ENCODE measurements at regions not wholly inside any gene's neighbourhood (a gene's known extent, or its start where the extent isn't known, plus 50 kb on each side); places are given as distances from the start of the nearest gene placed in this dataset.

DNA sequence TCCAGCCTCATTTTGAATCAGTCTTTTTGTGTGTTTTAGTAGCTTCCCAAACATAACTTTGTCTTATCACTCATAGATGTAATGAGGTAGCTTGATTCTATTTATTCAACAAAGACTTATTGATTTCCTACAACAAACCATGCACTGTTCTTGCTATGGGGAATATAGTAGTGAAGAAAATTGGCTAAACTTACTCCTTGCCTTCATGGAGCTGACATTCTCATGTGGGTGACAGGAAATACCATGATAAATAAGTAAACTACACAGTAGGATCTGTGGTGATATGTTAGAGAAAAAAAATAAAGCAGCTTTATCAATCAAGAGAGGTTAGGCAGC, 255.7 kb upstream of the TNC start:
- intact Hi-C loops (cut with micrococcal nuclease; ENCODE audit: unreplicated experiment): loop anchor here (2.0 to 10.0 kb wide), 2 partner anchors 121 to 139 kb away; no protein-coding TSS in a partner anchor
- CTCF ChIA-PET: no interaction called here
- no TSS peak for BruUV-seq (replicated peaks)
- Mint-ChIP-seq H3K4me1 (ENCODE audit: low read depth, unreplicated experiment) (peaks cover 21% of the 10 kb centered on the region), H3K36me3 (ENCODE audit: insufficient read depth, unreplicated experiment) (no peaks in the 10 kb centered on the region), H3K27me3 (ENCODE audit: unreplicated experiment) (no peaks in the 10 kb centered on the region), H3K9me3 (ENCODE audit: low read depth, unreplicated experiment) (peaks cover 8% of the 10 kb centered on the region), H3K4me3 (ENCODE audit: low read depth, unreplicated experiment) (no peak overlapping the region), H3K27ac (ENCODE audit: unreplicated experiment) (peak overlapping the region; percentile 72)
- no peak for DNase-seq
- TF ChIP-seq, protein P1, sequence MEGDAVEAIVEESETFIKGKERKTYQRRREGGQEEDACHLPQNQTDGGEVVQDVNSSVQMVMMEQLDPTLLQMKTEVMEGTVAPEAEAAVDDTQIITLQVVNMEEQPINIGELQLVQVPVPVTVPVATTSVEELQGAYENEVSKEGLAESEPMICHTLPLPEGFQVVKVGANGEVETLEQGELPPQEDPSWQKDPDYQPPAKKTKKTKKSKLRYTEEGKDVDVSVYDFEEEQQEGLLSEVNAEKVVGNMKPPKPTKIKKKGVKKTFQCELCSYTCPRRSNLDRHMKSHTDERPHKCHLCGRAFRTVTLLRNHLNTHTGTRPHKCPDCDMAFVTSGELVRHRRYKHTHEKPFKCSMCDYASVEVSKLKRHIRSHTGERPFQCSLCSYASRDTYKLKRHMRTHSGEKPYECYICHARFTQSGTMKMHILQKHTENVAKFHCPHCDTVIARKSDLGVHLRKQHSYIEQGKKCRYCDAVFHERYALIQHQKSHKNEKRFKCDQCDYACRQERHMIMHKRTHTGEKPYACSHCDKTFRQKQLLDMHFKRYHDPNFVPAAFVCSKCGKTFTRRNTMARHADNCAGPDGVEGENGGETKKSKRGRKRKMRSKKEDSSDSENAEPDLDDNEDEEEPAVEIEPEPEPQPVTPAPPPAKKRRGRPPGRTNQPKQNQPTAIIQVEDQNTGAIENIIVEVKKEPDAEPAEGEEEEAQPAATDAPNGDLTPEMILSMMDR (IDR thresholded peaks at IDR 0.05; ENCODE audit: unreplicated experiment): no peak

DNA sequence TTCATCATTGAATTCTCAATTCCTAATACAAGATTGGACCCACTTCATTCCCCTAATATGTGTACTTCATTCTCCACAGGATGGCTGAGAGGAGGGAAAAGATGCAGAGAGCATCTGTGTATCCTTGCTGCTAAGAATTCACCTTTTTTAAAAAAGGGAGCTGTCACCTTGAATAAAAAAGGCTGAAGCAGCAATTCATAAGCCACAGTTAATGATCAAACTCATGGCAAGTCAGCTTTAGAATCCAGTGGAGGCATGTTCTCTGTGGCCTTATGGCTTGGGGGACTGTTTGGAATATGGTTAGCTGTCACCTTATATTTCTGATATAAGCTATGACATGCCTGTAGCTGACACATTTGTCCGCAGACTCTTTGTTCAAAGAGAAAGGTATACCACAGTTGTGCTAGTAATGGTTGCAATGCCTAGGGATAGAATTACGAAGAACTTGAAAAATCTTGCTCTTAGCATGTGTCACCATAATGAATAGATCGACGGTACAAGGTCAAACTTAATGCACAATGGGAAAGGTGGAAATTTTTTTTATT, 256.8 kb upstream of the TNC start:
- peaks cover 8% of the 10 kb centered on the region for H3K9me3 Mint-ChIP-seq (ENCODE audit: low read depth, unreplicated experiment)
- intact Hi-C loops (cut with micrococcal nuclease; ENCODE audit: unreplicated experiment): loop anchor here (10.0 kb wide), 1 partner anchor 120 kb away; no protein-coding TSS in a partner anchor
- no peaks in the 10 kb centered on the region for H3K36me3 Mint-ChIP-seq (ENCODE audit: insufficient read depth, unreplicated experiment)
- CTCF ChIA-PET: no interaction called here
- H3K4me3 Mint-ChIP-seq (ENCODE audit: low read depth, unreplicated experiment): no peak overlapping the region
- BruUV-seq (replicated peaks): no TSS peak
- TF ChIP-seq, protein P1 (IDR thresholded peaks at IDR 0.05; ENCODE audit: unreplicated experiment): no peak
- no peak for DNase-seq
- H3K27me3 Mint-ChIP-seq (ENCODE audit: unreplicated experiment): no peaks in the 10 kb centered on the region
- H3K27ac Mint-ChIP-seq (ENCODE audit: unreplicated experiment): peak overlapping the region; percentile 72
- peaks cover 21% of the 10 kb centered on the region for H3K4me1 Mint-ChIP-seq (ENCODE audit: low read depth, unreplicated experiment)

DNA sequence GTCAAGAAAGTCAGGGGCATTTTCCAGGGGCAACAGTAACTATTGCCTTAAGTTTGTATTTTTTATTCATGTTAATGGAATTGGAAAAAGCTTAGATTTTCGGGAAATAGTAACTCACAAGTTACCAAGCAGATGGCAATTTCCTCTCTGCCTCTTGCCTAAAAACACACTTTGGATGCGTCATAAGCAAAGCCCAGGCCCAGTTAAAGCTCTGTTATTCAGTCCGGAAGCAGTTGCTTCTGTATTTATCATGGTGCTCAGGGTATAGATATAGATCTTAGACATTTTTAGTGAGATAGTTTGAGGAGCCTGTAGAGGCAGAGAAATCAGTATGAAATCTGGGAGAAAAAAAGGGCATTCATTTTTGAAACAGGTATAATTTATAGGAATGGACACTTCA, 260.3 kb upstream of the TNC start:
- CTCF ChIA-PET: no interaction called here
- peaks cover 9% of the 10 kb centered on the region for H3K4me1 Mint-ChIP-seq (ENCODE audit: low read depth, unreplicated experiment)
- intact Hi-C loops (cut with micrococcal nuclease; ENCODE audit: unreplicated experiment): loop anchor here (10.0 kb wide), 1 partner anchor 117 kb away; no protein-coding TSS in a partner anchor
- H3K27me3 Mint-ChIP-seq (ENCODE audit: unreplicated experiment): no peaks in the 10 kb centered on the region
- no peaks in the 10 kb centered on the region for H3K36me3 Mint-ChIP-seq (ENCODE audit: insufficient read depth, unreplicated experiment)
- H3K9me3 Mint-ChIP-seq (ENCODE audit: low read depth, unreplicated experiment): peaks cover 10% of the 10 kb centered on the region
- no peak overlapping the region for H3K27ac Mint-ChIP-seq (ENCODE audit: unreplicated experiment)
- no peak overlapping the region for H3K4me3 Mint-ChIP-seq (ENCODE audit: low read depth, unreplicated experiment)
- DNase-seq: no peak
- TF ChIP-seq, protein P1 (IDR thresholded peaks at IDR 0.05; ENCODE audit: unreplicated experiment): no peak
- BruUV-seq (replicated peaks): no TSS peak

DNA sequence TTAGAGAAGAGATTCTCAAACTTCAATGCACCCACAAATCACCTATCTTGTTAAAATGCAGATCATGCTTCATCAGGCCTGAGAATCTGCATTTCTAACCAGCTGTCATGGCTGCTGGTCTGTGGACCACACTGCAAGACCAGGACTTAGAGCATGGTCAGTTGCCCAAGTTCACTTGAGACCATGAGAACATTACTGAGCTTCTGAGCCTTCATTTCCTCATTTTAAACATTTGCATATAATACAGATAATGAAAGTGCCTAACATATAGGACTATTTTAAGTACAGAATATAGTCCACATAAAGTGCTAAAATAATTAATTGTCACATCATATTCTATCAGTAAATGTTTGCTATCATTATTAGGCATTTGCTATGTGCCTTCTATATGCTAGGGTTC, 260.8 kb upstream of the TNC start:
- H3K4me1 Mint-ChIP-seq (ENCODE audit: low read depth, unreplicated experiment): peaks cover 4% of the 10 kb centered on the region
- H3K9me3 Mint-ChIP-seq (ENCODE audit: low read depth, unreplicated experiment): peaks cover 10% of the 10 kb centered on the region
- TF ChIP-seq, protein P1 (IDR thresholded peaks at IDR 0.05; ENCODE audit: unreplicated experiment): no peak
- no peak for DNase-seq
- H3K4me3 Mint-ChIP-seq (ENCODE audit: low read depth, unreplicated experiment): no peak overlapping the region
- intact Hi-C loops (cut with micrococcal nuclease; ENCODE audit: unreplicated experiment): loop anchor here (10.0 kb wide), 1 partner anchor 116 kb away; no protein-coding TSS in a partner anchor
- BruUV-seq (replicated peaks): no TSS peak
- H3K27me3 Mint-ChIP-seq (ENCODE audit: unreplicated experiment): no peaks in the 10 kb centered on the region
- CTCF ChIA-PET: no interaction called here
- no peaks in the 10 kb centered on the region for H3K36me3 Mint-ChIP-seq (ENCODE audit: insufficient read depth, unreplicated experiment)
- no peak overlapping the region for H3K27ac Mint-ChIP-seq (ENCODE audit: unreplicated experiment)

All from Calu3 (cell line).